ENCODE measurements at regions not wholly inside any gene's neighbourhood (a gene's known extent, or its start where the extent isn't known, plus 50 kb on each side); places are given as distances from the start of the nearest gene placed in this dataset.

DNA sequence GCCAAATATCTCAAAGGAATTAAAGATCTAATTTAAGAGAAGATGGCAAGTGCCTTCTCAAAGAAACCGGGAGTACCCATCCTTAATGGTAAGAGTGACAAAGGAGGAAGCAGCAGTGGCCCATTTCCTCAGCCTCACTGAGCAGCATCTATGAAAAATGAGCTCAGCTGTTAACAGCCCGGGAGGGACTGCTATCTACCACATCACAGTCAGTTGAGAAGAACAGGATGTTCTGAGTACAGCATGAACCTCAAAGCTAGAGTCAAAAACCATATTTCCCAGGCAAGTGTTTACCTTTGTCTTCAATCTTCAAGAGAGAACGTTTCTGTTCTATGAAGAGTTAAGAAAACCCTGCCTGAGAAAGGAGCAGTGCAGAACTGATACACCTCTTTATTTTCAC is 115.0 kb downstream of the BTG1 start:
- TF ChIP-seq, protein P1, sequence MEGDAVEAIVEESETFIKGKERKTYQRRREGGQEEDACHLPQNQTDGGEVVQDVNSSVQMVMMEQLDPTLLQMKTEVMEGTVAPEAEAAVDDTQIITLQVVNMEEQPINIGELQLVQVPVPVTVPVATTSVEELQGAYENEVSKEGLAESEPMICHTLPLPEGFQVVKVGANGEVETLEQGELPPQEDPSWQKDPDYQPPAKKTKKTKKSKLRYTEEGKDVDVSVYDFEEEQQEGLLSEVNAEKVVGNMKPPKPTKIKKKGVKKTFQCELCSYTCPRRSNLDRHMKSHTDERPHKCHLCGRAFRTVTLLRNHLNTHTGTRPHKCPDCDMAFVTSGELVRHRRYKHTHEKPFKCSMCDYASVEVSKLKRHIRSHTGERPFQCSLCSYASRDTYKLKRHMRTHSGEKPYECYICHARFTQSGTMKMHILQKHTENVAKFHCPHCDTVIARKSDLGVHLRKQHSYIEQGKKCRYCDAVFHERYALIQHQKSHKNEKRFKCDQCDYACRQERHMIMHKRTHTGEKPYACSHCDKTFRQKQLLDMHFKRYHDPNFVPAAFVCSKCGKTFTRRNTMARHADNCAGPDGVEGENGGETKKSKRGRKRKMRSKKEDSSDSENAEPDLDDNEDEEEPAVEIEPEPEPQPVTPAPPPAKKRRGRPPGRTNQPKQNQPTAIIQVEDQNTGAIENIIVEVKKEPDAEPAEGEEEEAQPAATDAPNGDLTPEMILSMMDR (IDR thresholded peaks at IDR 0.05), result no peak
- no peak for TF ChIP-seq POLR2A (IDR thresholded peaks at IDR 0.05)

Measured in sigmoid colon (tissue), 3 donors.